Adrenal gland (tissue), 5 donors: ENCODE measurements at regions not wholly inside any gene's neighbourhood (a gene's known extent, or its start where the extent isn't known, plus 50 kb on each side); places are given as distances from the start of the nearest gene placed in this dataset.

Experiments
- POLR2A ChIP-seq, 2 donors: fragments of 450-650 bp; IDR thresholded peaks; one replicate each; pipeline ENCODE4 v1.6.1; 2017; ENCODE audit warnings: antibody characterized with exemption in 2 of 2, mild to moderate bottlenecking in 2 of 2, moderate library complexity in 1 of 2
- TF ChIP-seq, protein P1 (sequence below), 6 experiments: fragments of 450-650 bp in 4 of 6; fragments of 200-600 bp in 2 of 6; sonication (generic) in 1 of 6; IDR thresholded peaks; 1 replicate in 5 of 6; 2 replicates in 1 of 6; pipeline versions ENCODE4 v1.5.1 to v1.8.0; 2016 to 2021; ENCODE audit warnings: antibody characterized with exemption in 6 of 6, mild to moderate bottlenecking in 2 of 6, moderate library complexity in 1 of 6
- donor health status: DM: no; HTN: no; CAD: no.

DNA sequence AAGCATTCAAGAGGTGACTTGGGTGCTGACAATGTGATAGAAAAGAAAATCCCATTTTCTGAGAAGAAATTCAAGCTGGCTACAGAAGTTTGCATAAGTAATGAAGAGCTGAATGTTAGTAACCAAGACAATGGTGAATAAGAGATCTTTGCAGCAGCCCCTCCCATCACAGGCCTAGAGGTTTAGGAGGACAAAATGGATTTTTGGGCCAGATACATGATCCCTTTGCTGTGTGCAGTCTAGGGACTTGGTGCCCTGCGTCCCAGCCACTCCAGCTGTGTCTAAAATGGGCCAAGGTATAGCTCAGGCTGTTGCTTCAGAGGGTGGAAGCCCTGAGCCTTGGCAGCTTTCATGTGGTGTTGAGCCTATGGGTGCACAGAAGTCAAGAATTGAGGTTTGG lies 107.0 kb upstream of the EPHA5 start:
- TF ChIP-seq, protein P1, sequence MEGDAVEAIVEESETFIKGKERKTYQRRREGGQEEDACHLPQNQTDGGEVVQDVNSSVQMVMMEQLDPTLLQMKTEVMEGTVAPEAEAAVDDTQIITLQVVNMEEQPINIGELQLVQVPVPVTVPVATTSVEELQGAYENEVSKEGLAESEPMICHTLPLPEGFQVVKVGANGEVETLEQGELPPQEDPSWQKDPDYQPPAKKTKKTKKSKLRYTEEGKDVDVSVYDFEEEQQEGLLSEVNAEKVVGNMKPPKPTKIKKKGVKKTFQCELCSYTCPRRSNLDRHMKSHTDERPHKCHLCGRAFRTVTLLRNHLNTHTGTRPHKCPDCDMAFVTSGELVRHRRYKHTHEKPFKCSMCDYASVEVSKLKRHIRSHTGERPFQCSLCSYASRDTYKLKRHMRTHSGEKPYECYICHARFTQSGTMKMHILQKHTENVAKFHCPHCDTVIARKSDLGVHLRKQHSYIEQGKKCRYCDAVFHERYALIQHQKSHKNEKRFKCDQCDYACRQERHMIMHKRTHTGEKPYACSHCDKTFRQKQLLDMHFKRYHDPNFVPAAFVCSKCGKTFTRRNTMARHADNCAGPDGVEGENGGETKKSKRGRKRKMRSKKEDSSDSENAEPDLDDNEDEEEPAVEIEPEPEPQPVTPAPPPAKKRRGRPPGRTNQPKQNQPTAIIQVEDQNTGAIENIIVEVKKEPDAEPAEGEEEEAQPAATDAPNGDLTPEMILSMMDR (IDR thresholded peaks at IDR 0.05), result no peak
- no peak for TF ChIP-seq POLR2A (IDR thresholded peaks at IDR 0.05)
